Smooth muscle cell (in vitro differentiated cells): ENCODE measurements at regions not wholly inside any gene's neighbourhood (a gene's known extent, or its start where the extent isn't known, plus 50 kb on each side); places are given as distances from the start of the nearest gene placed in this dataset.
"Not testable (repeated sequence)": the region's sequence is repeated elsewhere in the genome, so short reads cannot be mapped to it uniquely, and the experiment has no call there.

Source experiments
- DNase-seq: peaks from one replicate; lab custom pipeline; 2025; ENCODE audit not compliant: unreplicated experiment; lab: John Stamatoyannopoulos, UW
- H2AFZ ChIP-seq: fragments of 200-600 bp; sonication (generic); 2 replicates; pipeline ENCODE4 v1.6.0; 2016; ENCODE audit warnings: antibody characterized with exemption, low read depth, mild to moderate bottlenecking
- H3F3A ChIP-seq: fragments of 200-600 bp; sonication (generic); 2 replicates; pipeline ENCODE4 v1.6.0; 2017; ENCODE audit warnings: antibody characterized with exemption, low read depth
- H3K27ac ChIP-seq: fragments of 200-600 bp; sonication (generic); 2 replicates; pipeline ENCODE4 v1.5.1; 2016; ENCODE audit warnings: low read depth, mild to moderate bottlenecking
- H3K27me3 ChIP-seq: fragments of 200-600 bp; sonication (generic); 2 replicates; pipeline ENCODE4 v1.6.1; 2016; ENCODE audit warnings: low read depth, mild to moderate bottlenecking
- H3K36me3 ChIP-seq: fragments of 200-600 bp; sonication (generic); 2 replicates; pipeline ENCODE4 v1.5.1; 2016; ENCODE audit warnings: low read depth
- H3K4me1 ChIP-seq: fragments of 200-600 bp; sonication (generic); 2 replicates; pipeline ENCODE4 v1.5.1; 2016; ENCODE audit warnings: low read depth
- H3K4me2 ChIP-seq: fragments of 200-600 bp; sonication (generic); 2 replicates; pipeline ENCODE4 v1.6.0; 2016; ENCODE audit warnings: mild to moderate bottlenecking
- H3K4me3 ChIP-seq: fragments of 200-600 bp; sonication (generic); 2 replicates; pipeline ENCODE4 v1.5.1; 2016; ENCODE audit warnings: mild to moderate bottlenecking
- H3K79me2 ChIP-seq: fragments of 200-600 bp; sonication (generic); 2 replicates; pipeline ENCODE4 v1.6.0; 2016; ENCODE audit warnings: low read depth, mild to moderate bottlenecking
- H3K9ac ChIP-seq: fragments of 200-600 bp; sonication (generic); 2 replicates; pipeline ENCODE4 v1.6.0; 2016; ENCODE audit warnings: low read depth
- H3K9me3 ChIP-seq: fragments of 200-600 bp; sonication (generic); replicated peaks from 2 replicates; pipeline ENCODE4 v1.5.1; 2016; ENCODE audit warnings: low read depth
- H4K20me1 ChIP-seq: fragments of 200-600 bp; sonication (generic); 2 replicates; pipeline ENCODE4 v1.6.0; 2016; ENCODE audit warnings: low read depth
- CTCF ChIP-seq: fragments of 200-600 bp; sonication (generic); IDR thresholded peaks from 2 replicates; pipeline ENCODE4 v1.5.1; 2017; ENCODE audit warnings: borderline replicate concordance, mild to moderate bottlenecking, antibody characterized with exemption; ENCODE audit not compliant: insufficient read depth, poor library complexity, severe bottlenecking
- WGBS: methylation state at CpG from one replicate; pipeline ENCODE4 v1.1.7; 2016; ENCODE audit warnings: low lambda C conversion rate; 5-methylcytosine and 5-hydroxymethylcytosine counted together

- Histone ChIP-seq H3K9me3 (no peaks in the 10 kb centered on the region), H4K20me1 (no peaks in the 10 kb centered on the region), H3K4me2 (no peak overlapping the region), H3K27me3 (no peaks in the 10 kb centered on the region), H3K4me1 (no peaks in the 10 kb centered on the region), H3K4me3 (no peak overlapping the region), H3K9ac (no peak overlapping the region), H3F3A (no peaks in the 10 kb centered on the region), H2AFZ (no peak overlapping the region), H3K79me2 (no peaks in the 10 kb centered on the region), H3K27ac (no peak overlapping the region), H3K36me3 (no peaks in the 10 kb centered on the region)
- 95% methylated on average over 14 of the region's 14 CpGs for WGBS
- DNase-seq = no peak
- TF ChIP-seq CTCF = no peak
Measured at GRCh38 chr11:49405743-49406142, 197.3 kb upstream of the FOLH1 start.

DNA sequence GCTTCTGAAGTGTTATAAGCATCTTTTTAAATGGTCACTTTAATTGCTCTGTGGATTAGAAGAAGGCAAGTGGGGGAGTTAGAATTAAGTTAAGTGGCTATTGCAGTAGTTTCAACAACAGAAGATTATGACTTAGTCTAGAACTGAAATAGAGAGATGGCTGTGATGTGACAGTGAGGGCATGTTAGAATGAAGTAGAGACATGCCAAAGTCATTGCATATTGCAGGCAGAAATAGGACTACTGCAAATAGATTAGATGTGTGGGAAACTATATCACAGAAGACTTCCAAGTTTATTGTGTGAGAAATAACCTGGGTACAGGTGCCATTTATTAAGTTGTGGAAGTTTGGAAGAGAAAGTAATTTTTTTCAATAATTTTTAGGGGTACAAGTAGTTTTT, 187.4 kb upstream of the FOLH1 start:
- not testable (repeated sequence) for H3K36me3 ChIP-seq, H3K9me3 ChIP-seq, H3F3A ChIP-seq, H3K4me3 ChIP-seq, H3K27me3 ChIP-seq, H2AFZ ChIP-seq, H3K4me1 ChIP-seq, H3K27ac ChIP-seq, H4K20me1 ChIP-seq, H3K4me2 ChIP-seq, H3K79me2 ChIP-seq, DNase-seq, H3K9ac ChIP-seq

DNA sequence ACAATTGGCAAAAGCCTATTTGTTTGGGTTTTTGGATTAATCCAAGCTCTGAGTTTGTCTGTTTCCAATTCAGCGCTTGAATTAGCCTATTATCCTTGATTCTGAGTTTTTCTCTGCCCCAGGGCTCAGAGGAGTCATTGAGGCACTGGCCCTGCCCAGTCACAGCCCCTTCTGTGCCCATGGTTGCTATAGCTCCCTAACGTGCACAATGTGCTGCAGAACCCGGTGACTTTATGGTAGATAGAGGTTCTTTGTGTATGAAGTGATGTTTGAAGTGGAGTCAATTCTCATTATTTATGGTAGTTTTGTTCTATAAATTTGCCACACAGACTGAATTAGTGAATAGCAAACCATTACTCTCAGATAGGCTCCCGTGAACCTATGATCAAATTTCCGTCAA, 182.0 kb upstream of the FOLH1 start:
- not testable (repeated sequence) for DNase-seq, H3K4me2 ChIP-seq, H3K27ac ChIP-seq, H3K27me3 ChIP-seq, H3K79me2 ChIP-seq, H3K4me1 ChIP-seq, H3K9ac ChIP-seq, H2AFZ ChIP-seq, H3K4me3 ChIP-seq, H3K9me3 ChIP-seq, H4K20me1 ChIP-seq, H3F3A ChIP-seq, H3K36me3 ChIP-seq
- WGBS = 86% methylated on average over 5 of the region's 5 CpGs

DNA sequence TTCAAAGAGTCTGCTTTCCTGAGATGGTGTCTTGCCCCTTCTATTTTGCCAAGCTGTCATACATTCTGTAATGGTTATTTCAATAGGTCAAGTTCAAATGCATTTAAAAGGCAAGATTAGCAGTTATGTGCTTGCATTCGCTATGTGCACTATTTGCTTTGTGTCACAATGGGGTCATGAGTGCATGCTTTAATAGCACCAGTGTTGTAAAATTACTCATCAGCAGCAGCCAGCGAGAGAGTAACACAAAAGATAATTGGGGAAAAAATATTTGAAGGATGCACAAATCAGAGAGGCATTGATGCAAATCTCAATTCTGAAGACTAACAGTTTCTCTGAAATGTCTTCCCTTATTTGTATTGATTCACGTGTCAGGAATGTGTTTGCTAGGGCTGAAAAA, 180.7 kb upstream of the FOLH1 start:
- not testable (repeated sequence) for H2AFZ ChIP-seq, H3K4me3 ChIP-seq, H3K4me2 ChIP-seq, H3K9me3 ChIP-seq, H3K4me1 ChIP-seq, H3K27me3 ChIP-seq, H3K27ac ChIP-seq, H3K36me3 ChIP-seq, H3F3A ChIP-seq, H4K20me1 ChIP-seq, DNase-seq, H3K9ac ChIP-seq, H3K79me2 ChIP-seq
- WGBS = 34% methylated on average over 3 of the region's 3 CpGs

DNA sequence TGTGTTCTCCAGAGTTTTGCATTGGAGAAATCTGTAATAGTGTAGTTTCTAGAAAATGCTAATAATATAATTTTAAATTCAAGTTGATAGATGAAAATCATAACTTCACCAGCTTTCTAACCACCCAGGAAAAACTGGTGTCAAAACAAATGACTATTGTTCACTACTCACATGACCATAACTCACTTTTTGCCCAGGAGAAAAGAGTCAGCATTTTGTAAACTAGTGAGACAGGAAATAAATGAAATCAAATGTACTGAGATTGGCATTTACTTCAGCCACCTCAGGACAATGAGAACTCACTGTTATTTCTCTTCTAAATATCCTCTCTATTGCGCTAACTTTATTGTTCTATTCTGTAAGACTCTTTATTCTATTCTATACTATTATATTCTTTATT, 176.0 kb upstream of the FOLH1 start:
- H3K4me2 ChIP-seq, H3K4me3 ChIP-seq: not testable (repeated sequence)

DNA sequence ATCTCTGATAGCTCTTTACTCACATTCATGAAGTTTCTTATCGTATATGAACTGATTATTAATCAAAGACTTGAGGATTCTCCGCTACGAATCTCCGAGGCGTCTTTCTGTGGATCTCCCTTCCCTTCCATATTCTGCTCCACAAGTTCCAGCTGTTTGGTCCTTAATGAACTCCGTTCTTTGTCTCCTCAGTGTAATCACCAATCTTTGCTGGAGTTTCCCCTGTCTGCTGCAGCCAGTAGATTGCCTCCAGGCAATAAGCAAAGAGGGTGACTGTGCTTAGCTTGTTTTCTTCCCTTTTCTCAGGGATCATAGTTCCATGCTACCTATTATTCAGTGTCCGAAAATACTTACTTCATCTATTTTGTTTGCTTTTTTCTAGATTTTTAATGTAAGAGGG, 169.6 kb upstream of the FOLH1 start:
- H3K4me1 ChIP-seq = no peaks in the 10 kb centered on the region
- H3K27ac ChIP-seq = no peak overlapping the region
- no peaks in the 10 kb centered on the region for H3F3A ChIP-seq
- WGBS = 73% methylated on average over 7 of the region's 7 CpGs
- no peak overlapping the region for H3K4me2 ChIP-seq
- no peaks in the 10 kb centered on the region for H3K79me2 ChIP-seq
- H3K36me3 ChIP-seq = no peaks in the 10 kb centered on the region
- no peak for DNase-seq
- peak overlapping the region; percentile 66 for H2AFZ ChIP-seq
- H3K9ac ChIP-seq = no peak overlapping the region
- no peak overlapping the region for H3K4me3 ChIP-seq
- no peaks in the 10 kb centered on the region for H3K27me3 ChIP-seq
- no peak for TF ChIP-seq CTCF
- H3K9me3 ChIP-seq = no peaks in the 10 kb centered on the region
- H4K20me1 ChIP-seq = no peaks in the 10 kb centered on the region

More for the DNA sequence above, 176.0 kb upstream of the FOLH1 start:
- not testable (repeated sequence) for H3K27me3 ChIP-seq, H3K9ac ChIP-seq, H3K4me1 ChIP-seq, H3K79me2 ChIP-seq, H4K20me1 ChIP-seq, H3K36me3 ChIP-seq, DNase-seq, H3K27ac ChIP-seq, H3K9me3 ChIP-seq, H3F3A ChIP-seq, H2AFZ ChIP-seq
- 97% methylated on average over 1 of the region's 1 CpG for WGBS

GRCh38 chr11:49373866-49374265, 165.5 kb upstream of the FOLH1 start:
- not testable (repeated sequence) for H3K9ac ChIP-seq, H3K27me3 ChIP-seq, H3K9me3 ChIP-seq, H3K4me2 ChIP-seq, H3K27ac ChIP-seq, H3K79me2 ChIP-seq, H3K4me3 ChIP-seq, H4K20me1 ChIP-seq, H2AFZ ChIP-seq, H3K4me1 ChIP-seq, DNase-seq, H3F3A ChIP-seq, H3K36me3 ChIP-seq
- WGBS = 59% methylated on average over 5 of the region's 5 CpGs
